ENCODE measurements at regions not wholly inside any gene's neighbourhood (a gene's known extent, or its start where the extent isn't known, plus 50 kb on each side); places are given as distances from the start of the nearest gene placed in this dataset.

GRCh38 chr2:205931388-205931787, 154.6 kb downstream of the INO80D start:
- Mint-ChIP-seq H3K4me1 (ENCODE audit: insufficient read depth, unreplicated experiment) (no peaks in the 10 kb centered on the region), H3K36me3 (ENCODE audit: insufficient read depth, unreplicated experiment) (no peaks in the 10 kb centered on the region), H3K9me3 (ENCODE audit: unreplicated experiment) (no peaks in the 10 kb centered on the region), H3K4me3 (ENCODE audit: unreplicated experiment) (no peak overlapping the region), H3K27me3 (ENCODE audit: insufficient read depth, unreplicated experiment) (peaks cover 23% of the 10 kb centered on the region), H3K27ac (ENCODE audit: low read depth, unreplicated experiment) (no peak overlapping the region)
- DNase-seq (ENCODE audit: unreplicated experiment), result no peak
- intact Hi-C loops (cut with micrococcal nuclease), result no loop called here
- no TSS peak for BruUV-seq (replicated peaks)
- TF ChIP-seq CTCF (IDR thresholded peaks at IDR 0.05; ENCODE audit: unreplicated experiment), result no peak
- CTCF ChIA-PET, result interaction anchor here (0.6 to 1.0 kb wide), 2 partner anchors 608 to 1057 kb away, joined by 4 to 5 read pairs; no protein-coding TSS in a partner anchor
- POLR2A ChIA-PET, result no interaction called here

- ChIA-PET CTCF (interaction anchor here (1.0 to 2.0 kb wide), 5 partner anchors 11 to 607 kb away, joined by 3 to 17 read pairs (median 4); no protein-coding TSS in a partner anchor), POLR2A (no interaction called here)
- H3K9me3 Mint-ChIP-seq (ENCODE audit: unreplicated experiment), result no peaks in the 10 kb centered on the region
- no peak overlapping the region for H3K27ac Mint-ChIP-seq (ENCODE audit: low read depth, unreplicated experiment)
- peaks cover 33% of the 10 kb centered on the region for H3K27me3 Mint-ChIP-seq (ENCODE audit: insufficient read depth, unreplicated experiment)
- no peak for DNase-seq (ENCODE audit: unreplicated experiment)
- BruUV-seq (replicated peaks), result no TSS peak
- no peaks in the 10 kb centered on the region for H3K36me3 Mint-ChIP-seq (ENCODE audit: insufficient read depth, unreplicated experiment)
- no peak for TF ChIP-seq CTCF (IDR thresholded peaks at IDR 0.05; ENCODE audit: unreplicated experiment)
- H3K4me3 Mint-ChIP-seq (ENCODE audit: unreplicated experiment), result no peak overlapping the region
- intact Hi-C loops (cut with micrococcal nuclease), result no loop called here
- H3K4me1 Mint-ChIP-seq (ENCODE audit: insufficient read depth, unreplicated experiment), result no peaks in the 10 kb centered on the region
These were observed 155.8 kb downstream of the INO80D start for GRCh38 chr2:205930209-205930608.

- Mint-ChIP-seq H3K27ac (ENCODE audit: low read depth, unreplicated experiment) (no peak overlapping the region), H3K27me3 (ENCODE audit: insufficient read depth, unreplicated experiment) (peaks cover 42% of the 10 kb centered on the region), H3K4me3 (ENCODE audit: unreplicated experiment) (no peak overlapping the region), H3K36me3 (ENCODE audit: insufficient read depth, unreplicated experiment) (no peaks in the 10 kb centered on the region), H3K9me3 (ENCODE audit: unreplicated experiment) (no peaks in the 10 kb centered on the region), H3K4me1 (ENCODE audit: insufficient read depth, unreplicated experiment) (no peaks in the 10 kb centered on the region)
- ChIA-PET CTCF (interaction anchor here (0.7 to 2.0 kb wide), 6 partner anchors 12 to 1905 kb away, joined by 3 to 17 read pairs (median 3); no protein-coding TSS in a partner anchor), POLR2A (no interaction called here)
- DNase-seq (ENCODE audit: unreplicated experiment), result no peak
- no peak for TF ChIP-seq CTCF (IDR thresholded peaks at IDR 0.05; ENCODE audit: unreplicated experiment)
- intact Hi-C loops (cut with micrococcal nuclease), result loop anchor here (5.0 kb wide), 1 partner anchor 1057 kb away; no protein-coding TSS in a partner anchor
- BruUV-seq (replicated peaks), result no TSS peak
These were observed 156.6 kb downstream of the INO80D start for GRCh38 chr2:205929246-205929942.

DNA sequence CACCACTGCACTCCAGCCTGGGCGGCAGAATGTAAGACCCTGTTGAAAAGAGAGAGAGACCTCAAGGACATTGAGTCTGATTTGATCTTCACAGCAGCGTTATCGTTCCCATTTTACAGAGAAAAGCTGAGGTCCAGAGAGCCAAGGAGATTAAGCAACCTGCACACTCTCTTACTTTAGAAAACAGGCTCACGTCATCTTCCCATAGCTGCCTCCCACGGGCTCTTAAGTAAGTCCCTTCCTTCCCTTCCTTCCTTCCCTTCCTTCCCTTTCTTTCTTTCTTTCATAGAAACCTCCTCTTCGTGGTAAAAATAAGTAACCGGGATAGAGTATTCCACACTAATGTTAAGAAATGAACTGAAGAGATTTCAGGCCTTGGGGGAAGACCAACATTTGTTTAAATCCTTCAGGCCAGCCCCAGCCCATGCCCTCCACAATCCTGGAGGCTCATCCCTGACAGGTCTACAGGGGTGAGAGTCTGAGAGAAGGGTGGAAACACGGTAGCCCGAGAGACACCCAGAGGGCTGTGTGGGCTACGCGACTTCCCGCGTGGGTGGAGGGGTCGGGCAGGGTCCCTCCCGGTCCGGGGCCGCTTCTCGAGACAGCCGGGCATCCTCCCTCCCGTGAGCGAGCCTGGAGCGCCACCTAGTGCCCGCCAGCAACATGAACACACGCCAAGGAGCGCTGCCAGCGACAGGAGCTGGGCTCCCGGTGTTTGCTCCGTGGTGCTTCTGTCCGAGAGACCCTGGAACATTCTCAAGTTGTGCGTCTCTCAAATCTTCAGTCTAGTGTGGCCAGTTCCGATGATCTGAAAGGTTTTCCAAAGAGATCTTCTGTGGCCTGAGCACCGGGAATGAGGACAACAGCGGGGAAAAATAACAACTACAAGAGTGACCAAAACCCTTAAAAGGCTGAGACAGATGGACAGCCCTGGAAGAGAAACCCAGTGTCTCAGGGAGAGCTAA, 160.3 kb downstream of the INO80D start:
- POLR2A ChIA-PET, result interaction anchor here (0.6 to 1.0 kb wide), 2 partner anchors 15 to 1712 kb away, joined by 3 to 5 read pairs; no protein-coding TSS in a partner anchor
- H3K9me3 Mint-ChIP-seq (ENCODE audit: unreplicated experiment), result no peaks in the 10 kb centered on the region
- CTCF ChIA-PET, result interaction anchor here (0.6 to 4.2 kb wide), 60 partner anchors 9 to 1917 kb away, joined by 3 to 31 read pairs (median 4); no protein-coding TSS in a partner anchor
- H3K4me1 Mint-ChIP-seq (ENCODE audit: insufficient read depth, unreplicated experiment), result no peaks in the 10 kb centered on the region
- no peaks in the 10 kb centered on the region for H3K36me3 Mint-ChIP-seq (ENCODE audit: insufficient read depth, unreplicated experiment)
- peak; percentile 73 for DNase-seq (ENCODE audit: unreplicated experiment)
- intact Hi-C loops (cut with micrococcal nuclease), result loop anchor here (1.0 to 5.0 kb wide), 6 partner anchors 158 to 1780 kb away; partner anchors contain the start of gene NRP2
- H3K27me3 Mint-ChIP-seq (ENCODE audit: insufficient read depth, unreplicated experiment), result peaks cover 44% of the 10 kb centered on the region
- H3K4me3 Mint-ChIP-seq (ENCODE audit: unreplicated experiment), result peak overlapping the region; percentile 38
- H3K27ac Mint-ChIP-seq (ENCODE audit: low read depth, unreplicated experiment), result no peak overlapping the region
- no TSS peak for BruUV-seq (replicated peaks)
- peak; percentile 93 for TF ChIP-seq CTCF (IDR thresholded peaks at IDR 0.05; ENCODE audit: unreplicated experiment)

Measured in MCF 10A (cell line).